ENCODE measurements at regions not wholly inside any gene's neighbourhood (a gene's known extent, or its start where the extent isn't known, plus 50 kb on each side); places are given as distances from the start of the nearest gene placed in this dataset.

DNA sequence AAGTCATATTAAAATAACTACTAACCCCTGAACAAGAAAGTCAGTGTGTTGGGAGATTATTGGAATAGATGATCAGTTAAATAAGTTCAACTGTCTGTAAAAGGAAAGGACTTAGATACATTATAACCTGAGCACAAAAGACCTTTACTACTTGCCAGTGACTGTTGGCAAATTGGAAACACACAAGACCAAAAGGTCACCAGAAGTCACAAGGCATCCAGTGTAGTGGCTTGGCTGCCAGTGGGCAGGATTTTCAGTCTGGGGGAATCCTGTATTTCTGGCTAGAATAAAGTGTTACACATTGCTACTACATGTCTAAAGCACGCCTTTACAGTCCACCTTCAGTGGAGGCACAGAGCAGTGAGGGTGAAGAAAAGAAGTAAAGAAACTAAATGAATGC, 108.3 kb upstream of the AR start:
- TF ChIP-seq JUNB (CRISPR knock-in tag; IDR thresholded peaks at IDR 0.05; ENCODE audit: borderline replicate concordance) (no peak), SP4 (CRISPR knock-in tag; IDR thresholded peaks at IDR 0.05) (no peak), ATAD3A (CRISPR knock-in tag; IDR thresholded peaks at IDR 0.05) (no peak), DMAP1 (CRISPR knock-in tag; IDR thresholded peaks at IDR 0.05) (no peak)
- CTCF ChIA-PET (ENCODE audit: low intra/inter-chr PET ratio, low total read pairs), result no interaction called here
- POLR2A ChIA-PET, result no interaction called here
- Histone ChIP-seq H2AFZ (ENCODE audit: low read length) (no peak overlapping the region), H3K4me3 (replicated peaks in 1 of 3; ENCODE audit: insufficient read depth in 1 of 3, low read depth in 2 of 3, low read length in 3 of 3) (no peak overlapping the region), H3K27me3 (ENCODE audit: control insufficient read depth in 1 of 2, insufficient read depth in 2 of 2, low read length in 2 of 2) (no peaks in the 10 kb centered on the region), H3K4me2 (ENCODE audit: low read depth, low read length) (no peak overlapping the region), H3K27ac (ENCODE audit: extremely low read length, insufficient read depth, low read length) (no peak overlapping the region), H4K20me1 (ENCODE audit: insufficient read depth, low read length) (no peaks in the 10 kb centered on the region), H3K9ac (ENCODE audit: insufficient read depth, low read depth, low read length) (no peak overlapping the region), H3K36me3 (replicated peaks in 1 of 2; ENCODE audit: control insufficient read depth in 1 of 2, insufficient read depth in 2 of 2, low read length in 2 of 2) (no peaks in the 10 kb centered on the region), H3K79me2 (ENCODE audit: insufficient read depth, low read length) (no peaks in the 10 kb centered on the region), H3K4me1 (ENCODE audit: insufficient read depth, low read length) (no peaks in the 10 kb centered on the region), H3K9me3 (ENCODE audit: low read length) (peaks cover 78% of the 10 kb centered on the region)
- ATAC-seq (no peak), FAIRE-seq (no peak), DNase-seq (ENCODE audit: low spot score) (no peak)
- intact Hi-C loops (cut with micrococcal nuclease; ENCODE audit: unreplicated experiment), result no loop called here
- in situ Hi-C loops (cut with HindIII; ENCODE audit: extremely low pct_ligation_motif_present, low pct_unique_long_range_greater_than_20kb), result no loop called here
- BruUV-seq (replicated peaks), result no TSS peak
- 0% methylated on average over 1 of the region's 1 CpG for WGBS (ENCODE audit: low lambda C conversion rate)

DNA sequence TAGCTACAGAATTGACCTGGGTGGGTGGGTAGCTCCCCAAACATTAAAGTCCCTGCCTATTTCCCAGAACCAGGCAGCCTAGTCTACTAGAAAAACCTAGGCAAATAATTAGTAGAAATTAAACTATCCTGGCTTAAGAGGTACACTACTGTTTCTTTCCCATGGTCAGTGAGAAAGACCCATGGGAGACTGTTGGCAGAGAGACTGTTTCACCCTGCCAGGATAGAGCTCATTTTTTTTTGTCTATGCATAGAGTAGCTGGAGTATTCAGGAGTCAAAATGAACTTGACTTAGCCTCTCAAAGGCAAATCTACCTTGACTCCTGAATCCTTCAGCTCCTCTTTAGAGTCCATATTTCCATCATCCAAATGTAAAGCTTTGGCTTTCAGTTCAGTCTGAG, 107.0 kb upstream of the AR start:
- no peak for DNase-seq (ENCODE audit: low spot score)
- TF ChIP-seq EZH2 (conservative IDR thresholded peaks at IDR 0.05; ENCODE audit: low read depth, low read length) (no peak), HCFC1 (IDR thresholded peaks at IDR 0.05; ENCODE audit: low read depth, low read length) (no peak), ZMYM2 (CRISPR knock-in tag; IDR thresholded peaks at IDR 0.05) (no peak), ZNF282 (IDR thresholded peaks at IDR 0.05; ENCODE audit: partially characterized antibody) (no peak), PLSCR1 (CRISPR knock-in tag; IDR thresholded peaks at IDR 0.05; ENCODE audit: borderline replicate concordance) (no peak), FOSL1 (CRISPR knock-in tag; IDR thresholded peaks at IDR 0.05; ENCODE audit: borderline replicate concordance) (no peak), NCOA1 (CRISPR knock-in tag; IDR thresholded peaks at IDR 0.05) (no peak), U2AF2 (IDR thresholded peaks at IDR 0.05; ENCODE audit: low read depth, low read length) (no peak), ZNF550 (CRISPR knock-in tag; IDR thresholded peaks at IDR 0.05; ENCODE audit: borderline replicate concordance) (no peak), ZBTB1 (CRISPR knock-in tag; IDR thresholded peaks at IDR 0.05; ENCODE audit: borderline replicate concordance) (no peak), HOXD1 (CRISPR knock-in tag; IDR thresholded peaks at IDR 0.05) (no peak), RXRA (CRISPR knock-in tag; IDR thresholded peaks at IDR 0.05) (no peak)
- TF ChIP-seq, protein P1, sequence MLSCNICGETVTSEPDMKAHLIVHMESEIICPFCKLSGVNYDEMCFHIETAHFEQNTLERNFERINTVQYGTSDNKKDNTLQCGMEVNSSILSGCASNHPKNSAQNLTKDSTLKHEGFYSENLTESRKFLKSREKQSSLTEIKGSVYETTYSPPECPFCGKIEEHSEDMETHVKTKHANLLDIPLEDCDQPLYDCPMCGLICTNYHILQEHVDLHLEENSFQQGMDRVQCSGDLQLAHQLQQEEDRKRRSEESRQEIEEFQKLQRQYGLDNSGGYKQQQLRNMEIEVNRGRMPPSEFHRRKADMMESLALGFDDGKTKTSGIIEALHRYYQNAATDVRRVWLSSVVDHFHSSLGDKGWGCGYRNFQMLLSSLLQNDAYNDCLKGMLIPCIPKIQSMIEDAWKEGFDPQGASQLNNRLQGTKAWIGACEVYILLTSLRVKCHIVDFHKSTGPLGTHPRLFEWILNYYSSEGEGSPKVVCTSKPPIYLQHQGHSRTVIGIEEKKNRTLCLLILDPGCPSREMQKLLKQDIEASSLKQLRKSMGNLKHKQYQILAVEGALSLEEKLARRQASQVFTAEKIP (CRISPR knock-in tag; IDR thresholded peaks at IDR 0.05; ENCODE audit: borderline replicate concordance), result no peak
- TF ChIP-seq, protein P2, sequence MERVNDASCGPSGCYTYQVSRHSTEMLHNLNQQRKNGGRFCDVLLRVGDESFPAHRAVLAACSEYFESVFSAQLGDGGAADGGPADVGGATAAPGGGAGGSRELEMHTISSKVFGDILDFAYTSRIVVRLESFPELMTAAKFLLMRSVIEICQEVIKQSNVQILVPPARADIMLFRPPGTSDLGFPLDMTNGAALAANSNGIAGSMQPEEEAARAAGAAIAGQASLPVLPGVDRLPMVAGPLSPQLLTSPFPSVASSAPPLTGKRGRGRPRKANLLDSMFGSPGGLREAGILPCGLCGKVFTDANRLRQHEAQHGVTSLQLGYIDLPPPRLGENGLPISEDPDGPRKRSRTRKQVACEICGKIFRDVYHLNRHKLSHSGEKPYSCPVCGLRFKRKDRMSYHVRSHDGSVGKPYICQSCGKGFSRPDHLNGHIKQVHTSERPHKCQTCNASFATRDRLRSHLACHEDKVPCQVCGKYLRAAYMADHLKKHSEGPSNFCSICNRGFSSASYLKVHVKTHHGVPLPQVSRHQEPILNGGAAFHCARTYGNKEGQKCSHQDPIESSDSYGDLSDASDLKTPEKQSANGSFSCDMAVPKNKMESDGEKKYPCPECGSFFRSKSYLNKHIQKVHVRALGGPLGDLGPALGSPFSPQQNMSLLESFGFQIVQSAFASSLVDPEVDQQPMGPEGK (CRISPR knock-in tag; IDR thresholded peaks at IDR 0.05), result no peak
- intact Hi-C loops (cut with micrococcal nuclease; ENCODE audit: unreplicated experiment), result no loop called here
- no peaks in the 10 kb centered on the region for H3K36me3 ChIP-seq (replicated peaks in 1 of 2; ENCODE audit: control insufficient read depth in 1 of 2, insufficient read depth in 2 of 2, low read length in 2 of 2)
- BruUV-seq (replicated peaks), result no TSS peak
- FAIRE-seq, result no peak
- ChIA-PET POLR2A (no interaction called here), CTCF (ENCODE audit: low intra/inter-chr PET ratio, low total read pairs) (no interaction called here)
- no peak overlapping the region for H2AFZ ChIP-seq (ENCODE audit: low read length)
- H3K27me3 ChIP-seq (ENCODE audit: control insufficient read depth in 1 of 2, insufficient read depth in 2 of 2, low read length in 2 of 2), result no peaks in the 10 kb centered on the region
- no peaks in the 10 kb centered on the region for H3K79me2 ChIP-seq (ENCODE audit: insufficient read depth, low read length)
- in situ Hi-C loops (cut with HindIII; ENCODE audit: extremely low pct_ligation_motif_present, low pct_unique_long_range_greater_than_20kb), result no loop called here
- no peak overlapping the region for H3K27ac ChIP-seq (ENCODE audit: extremely low read length, insufficient read depth, low read length)
- no peaks in the 10 kb centered on the region for H4K20me1 ChIP-seq (ENCODE audit: insufficient read depth, low read length)
- peaks cover 80% of the 10 kb centered on the region for H3K9me3 ChIP-seq (ENCODE audit: low read length)
- H3K4me2 ChIP-seq (ENCODE audit: low read depth, low read length), result no peak overlapping the region
- H3K4me3 ChIP-seq (replicated peaks in 1 of 3; ENCODE audit: insufficient read depth in 1 of 3, low read depth in 2 of 3, low read length in 3 of 3), result no peak overlapping the region
- no peak for ATAC-seq
- no peak overlapping the region for H3K9ac ChIP-seq (ENCODE audit: insufficient read depth, low read depth, low read length)
- H3K4me1 ChIP-seq (ENCODE audit: insufficient read depth, low read length), result no peaks in the 10 kb centered on the region

All from HepG2 (cell line).